GM18505 (cell line): ENCODE measurements at regions not wholly inside any gene's neighbourhood (a gene's known extent, or its start where the extent isn't known, plus 50 kb on each side); places are given as distances from the start of the nearest gene placed in this dataset.

Experiments used
- ATAC-seq: cut with Tn5 transposase; IDR thresholded peaks from one replicate; pipeline ENCODE4 v1.9.1; 2021; ENCODE audit not compliant: unreplicated experiment
- POLR2A ChIP-seq: IDR thresholded peaks from 4 replicates; pipeline ENCODE4 v1.6.1; 2011; ENCODE audit warnings: borderline replicate concordance; ENCODE audit not compliant: insufficient read depth, insufficient read length; ENCODE audit errors: extremely low read depth

- ATAC-seq, result no peak
- no peak for TF ChIP-seq POLR2A
Observed at GRCh38 chr5:124574521-124575436, 171.7 kb downstream of the ZNF608 start.

GRCh38 chr5:124572971-124573370 is 173.5 kb downstream of the ZNF608 start:
- no peak for TF ChIP-seq POLR2A
- no peak for ATAC-seq

- TF ChIP-seq POLR2A, result no peak
- ATAC-seq, result no peak
Observed at GRCh38 chr5:124570285-124571035, 176.0 kb downstream of the ZNF608 start.

GRCh38 chr5:124566875-124567450 is 179.5 kb downstream of the ZNF608 start:
- TF ChIP-seq POLR2A, result no peak

GRCh38 chr5:124561451-124561850 is 185.0 kb downstream of the ZNF608 start:
- TF ChIP-seq POLR2A, result no peak

More at GRCh38 chr5:124566875-124567450, 179.5 kb downstream of the ZNF608 start:
- no peak for ATAC-seq

GRCh38 chr5:124560370-124560769 is 186.1 kb downstream of the ZNF608 start:
- ATAC-seq, result no peak
- no peak for TF ChIP-seq POLR2A

More at GRCh38 chr5:124561451-124561850, 185.0 kb downstream of the ZNF608 start:
- no peak for ATAC-seq

GRCh38 chr5:124557761-124558160 is 188.7 kb downstream of the ZNF608 start:
- no peak for ATAC-seq
- no peak for TF ChIP-seq POLR2A

GRCh38 chr5:124554746-124555578 is 191.5 kb downstream of the ZNF608 start:
- no peak for TF ChIP-seq POLR2A
- no peak for ATAC-seq

GRCh38 chr5:124553911-124554310 is 192.5 kb downstream of the ZNF608 start:
- TF ChIP-seq POLR2A, result no peak

GRCh38 chr5:124552526-124552925 is 193.9 kb downstream of the ZNF608 start:
- ATAC-seq, result no peak

More at GRCh38 chr5:124553911-124554310, 192.5 kb downstream of the ZNF608 start:
- no peak for ATAC-seq

GRCh38 chr5:124551939-124552279 is 194.5 kb downstream of the ZNF608 start:
- TF ChIP-seq POLR2A, result no peak
- no peak for ATAC-seq

More at GRCh38 chr5:124552526-124552925, 193.9 kb downstream of the ZNF608 start:
- TF ChIP-seq POLR2A, result no peak

GRCh38 chr5:124550731-124551130 is 195.7 kb downstream of the ZNF608 start:
- no peak for ATAC-seq

GRCh38 chr5:124549891-124550436 is 196.5 kb downstream of the ZNF608 start:
- no peak for TF ChIP-seq POLR2A
- ATAC-seq, result no peak

More at GRCh38 chr5:124550731-124551130, 195.7 kb downstream of the ZNF608 start:
- no peak for TF ChIP-seq POLR2A

- no peak for TF ChIP-seq POLR2A
- no peak for ATAC-seq
Observed at GRCh38 chr5:124546643-124547042, 199.8 kb downstream of the ZNF608 start.
